Epithelial cell of esophagus (primary cell): ENCODE measurements at regions not wholly inside any gene's neighbourhood (a gene's known extent, or its start where the extent isn't known, plus 50 kb on each side); places are given as distances from the start of the nearest gene placed in this dataset.
"Not testable (repeated sequence)": the region's sequence is repeated elsewhere in the genome, so short reads cannot be mapped to it uniquely, and the experiment has no call there.

Experiments
- DNase-seq: peaks from one replicate; pipeline ENCODE4 v3.0.0; 2010; ENCODE audit warnings: low read depth
- H3K4me3 ChIP-seq: 2 replicates; pipeline ENCODE4 v1.5.1; 2011; ENCODE audit warnings: mild to moderate bottlenecking, low read length, control low read depth
- TF ChIP-seq, protein P1 (sequence below): IDR thresholded peaks from 2 replicates; pipeline ENCODE4 v1.5.1; 2011; ENCODE audit warnings: low read depth, mild to moderate bottlenecking, low read length, control low read depth, inconsistent platforms; ENCODE audit not compliant: insufficient read depth; ENCODE audit errors: missing control alignments

- no peak overlapping the region for H3K4me3 ChIP-seq
- DNase-seq, result peak; percentile 82
- TF ChIP-seq, protein P1, sequence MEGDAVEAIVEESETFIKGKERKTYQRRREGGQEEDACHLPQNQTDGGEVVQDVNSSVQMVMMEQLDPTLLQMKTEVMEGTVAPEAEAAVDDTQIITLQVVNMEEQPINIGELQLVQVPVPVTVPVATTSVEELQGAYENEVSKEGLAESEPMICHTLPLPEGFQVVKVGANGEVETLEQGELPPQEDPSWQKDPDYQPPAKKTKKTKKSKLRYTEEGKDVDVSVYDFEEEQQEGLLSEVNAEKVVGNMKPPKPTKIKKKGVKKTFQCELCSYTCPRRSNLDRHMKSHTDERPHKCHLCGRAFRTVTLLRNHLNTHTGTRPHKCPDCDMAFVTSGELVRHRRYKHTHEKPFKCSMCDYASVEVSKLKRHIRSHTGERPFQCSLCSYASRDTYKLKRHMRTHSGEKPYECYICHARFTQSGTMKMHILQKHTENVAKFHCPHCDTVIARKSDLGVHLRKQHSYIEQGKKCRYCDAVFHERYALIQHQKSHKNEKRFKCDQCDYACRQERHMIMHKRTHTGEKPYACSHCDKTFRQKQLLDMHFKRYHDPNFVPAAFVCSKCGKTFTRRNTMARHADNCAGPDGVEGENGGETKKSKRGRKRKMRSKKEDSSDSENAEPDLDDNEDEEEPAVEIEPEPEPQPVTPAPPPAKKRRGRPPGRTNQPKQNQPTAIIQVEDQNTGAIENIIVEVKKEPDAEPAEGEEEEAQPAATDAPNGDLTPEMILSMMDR, result no peak
These were observed 62.0 kb upstream of the LMNTD1 start for GRCh38 chr12:25615119-25615518.

- no peak overlapping the region for H3K4me3 ChIP-seq
- TF ChIP-seq, protein P1, result no peak
These were observed 63.2 kb upstream of the LMNTD1 start for GRCh38 chr12:25616286-25616685.

GRCh38 chr12:25617991-25618390, 64.9 kb upstream of the LMNTD1 start:
- H3K4me3 ChIP-seq, result no peak overlapping the region
- no peak for DNase-seq
- TF ChIP-seq, protein P1, result no peak

More at GRCh38 chr12:25616286-25616685, 63.2 kb upstream of the LMNTD1 start:
- DNase-seq, result no peak

- TF ChIP-seq, protein P1, result no peak
- H3K4me3 ChIP-seq, result no peak overlapping the region
- DNase-seq, result peak; percentile 61
These were observed 70.7 kb upstream of the LMNTD1 start for GRCh38 chr12:25623816-25624215.

DNA sequence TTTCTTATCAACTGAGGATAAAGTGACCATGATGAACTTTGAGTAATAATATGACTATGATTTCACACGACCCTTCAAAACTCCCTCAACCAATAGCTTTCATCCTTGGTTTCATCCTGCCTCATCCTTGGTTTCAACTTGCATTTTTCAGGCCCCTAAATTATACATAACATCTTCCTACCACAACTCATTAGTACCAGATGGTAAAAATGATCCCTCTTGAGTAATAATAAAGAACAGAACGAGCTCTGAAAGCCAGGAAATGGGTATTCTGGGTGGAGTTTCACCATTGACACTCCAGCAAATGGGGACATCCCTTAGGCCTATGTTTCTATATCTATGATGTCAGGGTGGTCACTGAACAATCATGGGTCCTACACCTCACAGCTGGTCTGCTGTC, 72.1 kb upstream of the LMNTD1 start:
- no peak overlapping the region for H3K4me3 ChIP-seq
- TF ChIP-seq, protein P1, result no peak
- DNase-seq, result no peak

- no peak overlapping the region for H3K4me3 ChIP-seq
- no peak for DNase-seq
- TF ChIP-seq, protein P1, result no peak
These were observed 76.3 kb upstream of the LMNTD1 start for GRCh38 chr12:25629341-25629740.

DNA sequence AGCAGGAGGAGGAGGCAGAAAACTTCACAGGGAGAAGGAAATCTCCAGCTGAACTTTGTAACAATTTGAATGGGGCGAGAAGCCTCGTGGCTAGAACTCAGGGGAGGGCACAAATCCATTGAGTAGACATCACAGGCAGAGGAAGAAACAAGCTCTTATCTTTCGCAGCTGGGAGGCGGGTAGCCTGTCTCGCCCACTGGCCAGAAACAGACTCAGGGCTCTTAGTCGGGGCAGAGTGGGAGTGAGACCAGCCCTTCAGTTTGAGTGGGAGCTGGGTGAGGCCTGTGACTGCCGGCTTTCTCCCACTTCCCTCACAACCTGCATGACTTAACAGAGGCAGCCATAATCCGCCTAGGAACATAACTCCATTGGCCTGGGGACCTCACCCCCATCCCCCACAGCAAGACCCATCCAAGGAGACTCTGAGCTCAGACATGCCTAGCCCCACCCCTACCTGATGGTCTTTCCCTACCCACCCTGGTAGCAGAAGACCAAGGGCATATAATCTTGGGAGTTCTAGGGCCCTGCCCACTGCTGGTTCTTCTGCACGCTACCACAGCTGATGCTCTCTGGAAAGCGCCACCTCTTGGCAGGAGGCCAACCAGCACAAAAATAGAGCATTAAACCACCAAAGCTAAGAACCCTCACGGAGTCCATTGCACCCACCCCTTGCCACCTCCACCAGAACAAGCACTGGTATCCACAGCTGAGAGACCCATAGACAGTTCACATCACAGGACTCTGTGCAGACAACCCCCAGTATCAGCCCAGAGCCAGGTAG, 77.8 kb upstream of the LMNTD1 start:
- DNase-seq, H3K4me3 ChIP-seq: not testable (repeated sequence)

GRCh38 chr12:25633149-25633548, 80.1 kb upstream of the LMNTD1 start:
- not testable (repeated sequence) for H3K4me3 ChIP-seq, DNase-seq
